AG09309 (cell line): ENCODE measurements at regions not wholly inside any gene's neighbourhood (a gene's known extent, or its start where the extent isn't known, plus 50 kb on each side); places are given as distances from the start of the nearest gene placed in this dataset.

Experiments used
- DNase-seq: peaks from one replicate; pipeline ENCODE4 v3.0.0-alpha.2; 2010; ENCODE audit warnings: low read depth
- H3K4me3 ChIP-seq: 2 replicates; pipeline ENCODE4 v1.5.1; 2011; ENCODE audit warnings: mild to moderate bottlenecking, low read depth, low read length, moderate library complexity; ENCODE audit not compliant: control insufficient read depth
- TF ChIP-seq, protein P1 (sequence below): IDR thresholded peaks from 2 replicates; pipeline ENCODE4 v1.5.1; 2011; ENCODE audit warnings: mild to moderate bottlenecking, low read depth, low read length, inconsistent platforms; ENCODE audit not compliant: insufficient read depth, control insufficient read depth; ENCODE audit errors: missing control alignments

DNA sequence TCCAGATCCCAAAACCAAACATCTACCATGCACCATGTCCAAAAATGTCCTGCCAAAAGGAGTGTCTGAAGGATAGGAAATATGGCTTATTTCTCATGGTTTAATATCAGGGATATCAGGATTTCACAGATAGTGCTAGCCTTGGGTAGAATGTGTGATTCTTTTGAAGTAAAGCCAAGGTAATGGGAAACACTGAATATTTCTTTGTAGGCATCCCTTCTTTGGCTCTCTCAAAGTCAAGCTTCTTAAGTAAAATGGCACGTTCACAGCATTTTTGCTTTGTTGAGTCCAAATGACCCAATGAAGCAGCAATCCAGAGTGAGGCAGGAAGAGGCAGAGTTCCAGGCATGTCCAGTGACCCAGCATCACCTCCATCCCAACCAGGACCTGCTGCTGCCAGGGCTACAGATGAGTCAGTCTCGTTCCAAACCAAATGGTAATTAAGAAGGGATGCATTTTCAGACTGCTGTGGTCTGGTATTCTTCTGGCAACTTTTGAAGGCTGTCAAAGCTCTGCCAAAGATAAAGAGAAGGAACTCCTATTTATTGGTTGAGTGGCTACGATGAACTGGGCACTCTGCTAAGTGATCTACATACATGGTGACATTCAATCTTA, 678.8 kb upstream of the KLF4 start:
- TF ChIP-seq, protein P1, sequence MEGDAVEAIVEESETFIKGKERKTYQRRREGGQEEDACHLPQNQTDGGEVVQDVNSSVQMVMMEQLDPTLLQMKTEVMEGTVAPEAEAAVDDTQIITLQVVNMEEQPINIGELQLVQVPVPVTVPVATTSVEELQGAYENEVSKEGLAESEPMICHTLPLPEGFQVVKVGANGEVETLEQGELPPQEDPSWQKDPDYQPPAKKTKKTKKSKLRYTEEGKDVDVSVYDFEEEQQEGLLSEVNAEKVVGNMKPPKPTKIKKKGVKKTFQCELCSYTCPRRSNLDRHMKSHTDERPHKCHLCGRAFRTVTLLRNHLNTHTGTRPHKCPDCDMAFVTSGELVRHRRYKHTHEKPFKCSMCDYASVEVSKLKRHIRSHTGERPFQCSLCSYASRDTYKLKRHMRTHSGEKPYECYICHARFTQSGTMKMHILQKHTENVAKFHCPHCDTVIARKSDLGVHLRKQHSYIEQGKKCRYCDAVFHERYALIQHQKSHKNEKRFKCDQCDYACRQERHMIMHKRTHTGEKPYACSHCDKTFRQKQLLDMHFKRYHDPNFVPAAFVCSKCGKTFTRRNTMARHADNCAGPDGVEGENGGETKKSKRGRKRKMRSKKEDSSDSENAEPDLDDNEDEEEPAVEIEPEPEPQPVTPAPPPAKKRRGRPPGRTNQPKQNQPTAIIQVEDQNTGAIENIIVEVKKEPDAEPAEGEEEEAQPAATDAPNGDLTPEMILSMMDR = no peak
- peak; percentile 72 for DNase-seq
- no peak overlapping the region for H3K4me3 ChIP-seq

DNA sequence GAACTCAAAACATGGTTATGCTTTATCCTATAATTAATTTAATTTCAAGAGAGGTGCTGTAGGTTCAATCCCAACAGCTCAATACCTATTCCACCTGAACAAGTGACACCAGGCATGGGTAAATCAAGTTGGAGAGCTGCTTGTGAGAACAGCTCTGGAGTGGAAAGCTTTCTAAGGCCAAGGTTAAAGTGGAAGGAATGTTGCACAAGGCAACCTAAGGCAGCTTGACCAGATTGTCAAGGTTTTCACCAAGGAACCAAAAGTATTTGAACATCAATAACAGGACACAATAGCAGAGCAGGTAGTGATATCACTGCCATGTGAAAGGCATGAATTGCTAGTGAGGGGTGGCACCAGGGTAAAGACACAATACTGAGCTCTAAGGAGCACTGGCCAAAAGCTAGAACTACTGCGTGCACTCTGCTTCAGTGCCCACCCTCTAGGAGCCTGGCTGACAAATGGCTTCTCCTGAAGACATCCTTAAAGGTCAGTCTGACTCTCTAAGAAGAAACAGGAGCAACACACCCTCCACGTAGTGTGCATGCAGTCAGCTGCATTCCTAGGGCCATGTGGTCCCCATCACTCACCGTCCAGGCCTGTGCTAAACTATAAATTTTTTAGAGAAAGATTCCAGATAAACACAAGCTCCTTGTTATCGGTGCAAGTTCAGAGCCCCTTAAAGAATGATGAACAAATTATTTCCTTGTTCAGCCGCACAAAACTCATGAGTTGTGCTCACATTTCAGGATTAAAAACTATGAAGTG, 677.7 kb upstream of the KLF4 start:
- H3K4me3 ChIP-seq = no peak overlapping the region
- TF ChIP-seq, protein P1 = no peak
- DNase-seq = no peak

DNA sequence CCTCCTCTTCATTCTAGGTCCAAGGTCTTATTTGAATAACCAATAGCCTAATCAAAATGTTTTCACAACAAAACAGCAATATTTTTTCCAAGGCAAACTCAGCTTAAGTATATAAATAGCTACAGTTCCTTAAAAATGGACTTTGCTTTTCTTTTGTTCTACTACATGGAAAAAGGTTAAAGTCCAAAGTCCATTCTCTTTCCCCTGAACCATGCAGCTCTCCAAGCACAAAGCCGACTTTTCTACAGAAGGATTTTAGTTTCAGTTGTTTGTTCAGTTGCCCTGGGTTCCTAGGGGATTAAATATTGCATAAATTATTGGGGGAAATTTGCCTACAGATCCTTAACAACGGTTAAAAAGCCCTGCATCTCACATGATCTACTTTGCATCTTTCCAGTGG, 677.0 kb upstream of the KLF4 start:
- no peak for DNase-seq
- H3K4me3 ChIP-seq = no peak overlapping the region
- TF ChIP-seq, protein P1 = no peak

DNA sequence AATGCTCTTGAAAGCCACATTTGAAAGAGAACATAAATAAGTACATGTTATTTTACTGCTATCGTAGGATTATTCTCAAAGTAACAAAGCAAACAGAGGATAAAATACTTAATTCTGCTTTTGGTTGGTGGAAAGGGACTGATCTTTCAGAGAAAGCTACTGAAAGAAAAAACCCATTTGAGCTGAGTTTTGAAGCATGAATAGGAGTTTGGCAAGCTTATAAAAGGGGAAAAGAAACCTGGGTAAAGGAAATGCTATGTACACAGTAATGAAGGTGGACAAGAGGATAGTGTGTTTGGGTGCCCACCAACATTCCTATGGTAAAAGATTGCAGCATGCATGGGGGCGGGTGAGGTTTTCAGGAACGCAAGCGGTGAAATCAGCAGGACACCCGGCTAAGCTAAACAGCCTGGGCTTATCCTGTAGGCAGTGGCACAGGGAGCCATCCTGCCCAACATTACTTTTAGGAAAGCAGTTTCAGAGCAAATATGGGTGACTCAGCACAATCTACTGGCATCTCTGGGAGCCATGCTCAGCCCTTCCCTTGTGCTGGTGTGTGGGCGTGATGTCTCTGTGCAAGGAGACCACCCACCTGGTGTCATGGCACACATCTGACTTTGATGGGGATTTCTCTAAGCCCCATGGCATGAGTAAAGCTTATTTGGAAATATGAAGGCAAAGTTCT, 673.9 kb upstream of the KLF4 start:
- TF ChIP-seq, protein P1 = no peak
- no peak for DNase-seq
- H3K4me3 ChIP-seq = no peak overlapping the region

DNA sequence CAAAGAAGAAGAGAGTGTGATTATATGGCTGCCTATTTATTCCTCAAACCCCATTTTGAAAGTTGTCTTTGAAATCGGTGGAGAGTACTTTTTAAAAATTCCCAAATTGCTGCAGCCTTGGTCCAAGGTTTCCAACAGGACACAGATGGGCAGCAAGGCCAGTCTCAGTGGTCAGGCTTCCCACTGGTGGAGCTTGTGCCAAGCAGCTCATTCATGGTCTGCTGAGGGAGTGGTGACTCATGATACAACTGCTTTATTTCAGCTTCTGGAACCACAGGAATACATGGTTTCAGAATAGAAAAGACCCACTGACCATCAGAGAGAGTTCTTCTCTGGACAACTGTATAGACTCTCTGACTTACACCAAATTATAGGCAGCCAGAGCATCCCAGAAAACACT, 673.1 kb upstream of the KLF4 start:
- no peak overlapping the region for H3K4me3 ChIP-seq
- TF ChIP-seq, protein P1 = no peak
- peak; percentile 75 for DNase-seq

DNA sequence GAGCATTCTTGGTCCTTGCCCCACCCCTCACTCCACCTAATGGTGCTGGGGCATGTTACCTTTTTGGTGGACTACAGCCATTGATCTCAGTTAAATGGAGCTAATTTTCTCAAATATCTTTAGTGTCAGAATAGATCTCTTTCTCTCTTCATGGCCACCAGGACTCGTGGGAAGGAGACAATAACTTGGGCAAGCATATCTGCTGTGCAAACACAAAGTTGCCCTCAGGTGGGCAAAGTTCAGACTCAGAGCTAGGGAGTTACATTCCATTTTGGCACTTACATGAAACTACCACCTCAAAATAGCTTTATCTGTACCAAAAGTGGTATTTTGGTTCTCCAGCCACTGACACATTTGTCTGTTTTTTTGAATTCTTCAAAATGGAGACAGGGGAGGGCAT, 671.9 kb upstream of the KLF4 start:
- no peak for DNase-seq
- H3K4me3 ChIP-seq = no peak overlapping the region
- TF ChIP-seq, protein P1 = no peak
